PC-3 (cell line): ENCODE measurements at regions not wholly inside any gene's neighbourhood (a gene's known extent, or its start where the extent isn't known, plus 50 kb on each side); places are given as distances from the start of the nearest gene placed in this dataset.

Source experiments
- ATAC-seq: fragments of 200-7000 bp; cut with Tn5 transposase; 2 replicates; pipeline ENCODE4 v1.9.1; 2020; ENCODE audit warnings: mild to moderate bottlenecking, moderate library complexity
- BruUV-seq: library from RNA; stranded (reverse); fragments of 400-500 nt; replicated peaks from 2 replicates; lab custom pipeline; 2021; lab: Mats Ljungman, UMichigan
- CTCF ChIA-PET: fragments of 300-600 bp; sonication (Branson Sonifier 250); formaldehyde crosslinking; loops from one replicate; lab custom pipeline; 2022; ENCODE audit warnings: antibody characterized with exemption; lab: Charles Lee
- POLR2A ChIA-PET: fragments of 300-600 bp; sonication (Branson Sonifier 250); formaldehyde crosslinking; loops from one replicate; lab custom pipeline; 2022; ENCODE audit warnings: antibody characterized with exemption; ENCODE audit not compliant: unreplicated experiment; lab: Charles Lee
- DNase-seq: peaks from one replicate; pipeline ENCODE4 v3.0.0-alpha.2; 2015
- H2AFZ ChIP-seq: fragments of 300-600 bp; sonication (generic); 2 replicates; pipeline ENCODE4 v1.6.0; 2016; ENCODE audit warnings: antibody characterized with exemption, low read length
- H3F3A ChIP-seq: fragments of 300-600 bp; sonication (generic); one replicate; pipeline ENCODE4 v1.6.0; 2017; ENCODE audit warnings: antibody characterized with exemption, low read length, control low read depth, mild to moderate bottlenecking; ENCODE audit not compliant: unreplicated experiment
- H3K27ac ChIP-seq: fragments of 300-600 bp; sonication (generic); 2 replicates; pipeline ENCODE4 v1.5.1; 2016; ENCODE audit warnings: mild to moderate bottlenecking, low read length
- H3K27me3 ChIP-seq: fragments of 300-600 bp; sonication (generic); 2 replicates; pipeline ENCODE4 v1.6.1; 2016; ENCODE audit warnings: low read length, mixed read lengths
- H3K36me3 ChIP-seq: fragments of 300-600 bp; sonication (generic); 2 replicates; pipeline ENCODE4 v1.6.1; 2016; ENCODE audit warnings: low read depth, mixed run types, low read length, mixed read lengths
- H3K4me1 ChIP-seq: fragments of 300-600 bp; sonication (generic); 2 replicates; pipeline ENCODE4 v1.5.1; 2016; ENCODE audit warnings: low read length; ENCODE audit not compliant: insufficient read depth
- H3K4me2 ChIP-seq: fragments of 300-600 bp; sonication (generic); 2 replicates; pipeline ENCODE4 v1.6.0; 2016; ENCODE audit warnings: low read length
- H3K4me3 ChIP-seq: fragments of 300-600 bp; sonication (generic); 2 replicates; pipeline ENCODE4 v1.5.1; 2016; ENCODE audit warnings: mild to moderate bottlenecking, low read length, mixed read lengths
- H3K79me2 ChIP-seq: fragments of 300-600 bp; sonication (generic); 2 replicates; pipeline ENCODE4 v1.6.1; 2017; ENCODE audit warnings: low read length, mixed read lengths
- H3K9ac ChIP-seq: fragments of 300-600 bp; sonication (generic); 2 replicates; pipeline ENCODE4 v1.6.0; 2016; ENCODE audit warnings: mild to moderate bottlenecking, low read length
- H3K9me2 ChIP-seq: fragments of 300-600 bp; sonication (generic); replicated peaks from 2 replicates; pipeline ENCODE4 v1.6.1; 2016; ENCODE audit warnings: mixed run types, low read length, mixed read lengths
- H3K9me3 ChIP-seq: fragments of 300-600 bp; sonication (generic); 2 replicates; pipeline ENCODE4 v1.6.1; 2016; ENCODE audit warnings: low read length, mixed read lengths
- H4K20me1 ChIP-seq: fragments of 300-600 bp; sonication (generic); 2 replicates; pipeline ENCODE4 v1.6.1; 2016; ENCODE audit warnings: low read length, mixed read lengths
- CTCF ChIP-seq: fragments of 300-600 bp; sonication (generic); conservative IDR thresholded peaks from 2 replicates; pipeline ENCODE4 v1.5.1; 2017; ENCODE audit warnings: antibody characterized with exemption, low read depth, mild to moderate bottlenecking, low read length
- EZH2 ChIP-seq: fragments of 300-600 bp; sonication (generic); IDR thresholded peaks from one replicate; pipeline ENCODE4 v1.6.1; 2017; ENCODE audit warnings: antibody characterized with exemption, mild to moderate bottlenecking, low read length; ENCODE audit not compliant: unreplicated experiment
- EZH2phosphoT487 ChIP-seq: fragments of 300-600 bp; sonication (generic); IDR thresholded peaks from 2 replicates; pipeline ENCODE4 v1.6.1; 2018; ENCODE audit warnings: mild to moderate bottlenecking, antibody characterized with exemption, low read length, borderline replicate concordance
- intact Hi-C: fragments of 100-400 bp; cut with micrococcal nuclease; formaldehyde crosslinking; loops from 2 replicates; pipeline ENCODE4 v1.9.0; 2023

- Histone ChIP-seq H3K9me3 (no peaks in the 10 kb centered on the region), H4K20me1 (no peaks in the 10 kb centered on the region), H2AFZ (no peak overlapping the region), H3K9me2 (no peaks in the 10 kb centered on the region), H3K4me1 (peaks cover 7% of the 10 kb centered on the region), H3F3A (no peaks in the 10 kb centered on the region), H3K4me2 (no peak overlapping the region), H3K9ac (no peak overlapping the region), H3K79me2 (no peaks in the 10 kb centered on the region), H3K27me3 (no peaks in the 10 kb centered on the region), H3K4me3 (no peak overlapping the region), H3K36me3 (no peaks in the 10 kb centered on the region), H3K27ac (no peak overlapping the region)
- DNase-seq = no peak
- CTCF ChIA-PET = no interaction called here
- no peak for ATAC-seq
- intact Hi-C loops = no loop called here
- POLR2A ChIA-PET = interaction anchor here (0.6 kb wide), 1 partner anchor 63 kb away, joined by 7 read pairs; no protein-coding TSS in a partner anchor
- TF ChIP-seq EZH2 (no peak), CTCF (no peak), EZH2phosphoT487 (no peak)
- BruUV-seq = no TSS peak
These were observed 88.8 kb upstream of the MAP4K4 start for GRCh38 chr2:101608408-101609310.

GRCh38 chr2:101597347-101597944, 100.1 kb upstream of the MAP4K4 start:
- H3K4me1 ChIP-seq = no peaks in the 10 kb centered on the region
- DNase-seq (no peak), ATAC-seq (no peak)
- no peak overlapping the region for H3K27ac ChIP-seq
- no peaks in the 10 kb centered on the region for H4K20me1 ChIP-seq
- ChIA-PET POLR2A (no interaction called here), CTCF (no interaction called here)
- TF ChIP-seq EZH2phosphoT487 (no peak), EZH2 (no peak), CTCF (no peak)
- H3K36me3 ChIP-seq = no peaks in the 10 kb centered on the region
- H3K27me3 ChIP-seq = no peaks in the 10 kb centered on the region
- no peaks in the 10 kb centered on the region for H3K9me2 ChIP-seq
- H3K9me3 ChIP-seq = no peaks in the 10 kb centered on the region
- H3K4me2 ChIP-seq = no peak overlapping the region
- no peaks in the 10 kb centered on the region for H3K79me2 ChIP-seq
- H2AFZ ChIP-seq = no peak overlapping the region
- no peak overlapping the region for H3K9ac ChIP-seq
- intact Hi-C loops = no loop called here
- no peak overlapping the region for H3K4me3 ChIP-seq
- H3F3A ChIP-seq = no peaks in the 10 kb centered on the region
- no TSS peak for BruUV-seq

GRCh38 chr2:101596333-101596732, 101.2 kb upstream of the MAP4K4 start:
- DNase-seq = peak; percentile 77
- intact Hi-C loops = no loop called here

More at GRCh38 chr2:101596333-101596732, 101.2 kb upstream of the MAP4K4 start:
- no peaks in the 10 kb centered on the region for H3F3A ChIP-seq
- H3K79me2 ChIP-seq = no peaks in the 10 kb centered on the region
- no TSS peak for BruUV-seq
- no peaks in the 10 kb centered on the region for H3K36me3 ChIP-seq
- no peak for TF ChIP-seq CTCF
- no peaks in the 10 kb centered on the region for H3K9me3 ChIP-seq
- H3K4me3 ChIP-seq = no peak overlapping the region
- POLR2A ChIA-PET = no interaction called here
- no peaks in the 10 kb centered on the region for H3K27me3 ChIP-seq
- no peak overlapping the region for H2AFZ ChIP-seq
- no peaks in the 10 kb centered on the region for H4K20me1 ChIP-seq
- no peak overlapping the region for H3K27ac ChIP-seq
- no peaks in the 10 kb centered on the region for H3K4me1 ChIP-seq
- H3K9me2 ChIP-seq = no peaks in the 10 kb centered on the region
- H3K9ac ChIP-seq = no peak overlapping the region
- H3K4me2 ChIP-seq = no peak overlapping the region
- CTCF ChIA-PET = no interaction called here
- peak; percentile 29; the same call in 1 of the 2 replicates for ATAC-seq
